A549 (cell line): ENCODE measurements at regions not wholly inside any gene's neighbourhood (a gene's known extent, or its start where the extent isn't known, plus 50 kb on each side); places are given as distances from the start of the nearest gene placed in this dataset.

Experiments used
- CHD2 ChIP-seq: fragments of 150-350 bp; IDR thresholded peaks from 2 replicates; pipeline ENCODE4 v1.6.1; 2014; ENCODE audit warnings: low read length; ENCODE audit not compliant: partially characterized antibody
- EHMT2 ChIP-seq: fragments of 200-600 bp; sonication (generic); IDR thresholded peaks from 2 replicates; pipeline ENCODE4 v1.6.1; 2016; ENCODE audit warnings: antibody characterized with exemption, low read depth, mild to moderate bottlenecking, moderate library complexity
- KDM1A ChIP-seq: fragments of 200-600 bp; sonication (generic); IDR thresholded peaks from 2 replicates; pipeline ENCODE4 v1.6.1; 2016; ENCODE audit warnings: low read depth, mild to moderate bottlenecking
- MAFK ChIP-seq: fragments of 450-650 bp; IDR thresholded peaks from 2 replicates; pipeline ENCODE4 v1.6.1; 2014; ENCODE audit not compliant: partially characterized antibody
- POLR2A ChIP-seq: IDR thresholded peaks from 2 replicates; pipeline ENCODE4 v1.6.1; 2012; ENCODE audit warnings: mild to moderate bottlenecking, low read length
- RAD21 ChIP-seq, 2 experiments: fragments of >200 bp in 1 of 2; sonication (Bioruptor Twin) in 1 of 2; formaldehyde crosslinking in 1 of 2; IDR thresholded peaks in 1 of 2; conservative IDR thresholded peaks in 1 of 2; 2 replicates in 1 of 2; 3 replicates in 1 of 2; pipeline ENCODE4 v1.6.1; 2012 to 2018; ENCODE audit warnings: inconsistent platforms in 1 of 2
- RCOR1 ChIP-seq: fragments of 150-350 bp; IDR thresholded peaks from 2 replicates; pipeline ENCODE4 v1.6.1; 2014; ENCODE audit warnings: antibody characterized with exemption, low read length, low read depth
- RFX5 ChIP-seq: fragments of 450-650 bp; IDR thresholded peaks from 2 replicates; pipeline ENCODE4 v1.7.1; 2014; ENCODE audit warnings: antibody characterized with exemption, mild to moderate bottlenecking, moderate library complexity
- RNF2 ChIP-seq: fragments of 200-600 bp; sonication (generic); IDR thresholded peaks from 2 replicates; pipeline ENCODE4 v1.6.1; 2016; ENCODE audit warnings: low read depth, mild to moderate bottlenecking, antibody characterized with exemption, moderate library complexity, borderline replicate concordance
- SMC3 ChIP-seq: fragments of >200 bp; sonication (Bioruptor Twin); formaldehyde crosslinking; IDR thresholded peaks from 3 replicates; pipeline ENCODE4 v1.6.1; 2018; ENCODE audit warnings: inconsistent platforms
- ZC3H11A ChIP-seq: fragments of 450-650 bp; IDR thresholded peaks from 2 replicates; pipeline ENCODE4 v1.6.1; 2014; ENCODE audit warnings: antibody characterized with exemption, mild to moderate bottlenecking
- TF ChIP-seq, protein P1 (sequence below): IDR thresholded peaks from 2 replicates; pipeline ENCODE4 v1.6.1; 2012
- TF ChIP-seq, protein P2 (sequence below): fragments of >200 bp; sonication (Bioruptor Twin); formaldehyde crosslinking; IDR thresholded peaks from 3 replicates; pipeline ENCODE4 v1.5.1; 2016
- TF ChIP-seq, protein P3 (sequence below): IDR thresholded peaks from 2 replicates; pipeline ENCODE4 v1.6.1; 2012; ENCODE audit warnings: low read depth, borderline replicate concordance

DNA sequence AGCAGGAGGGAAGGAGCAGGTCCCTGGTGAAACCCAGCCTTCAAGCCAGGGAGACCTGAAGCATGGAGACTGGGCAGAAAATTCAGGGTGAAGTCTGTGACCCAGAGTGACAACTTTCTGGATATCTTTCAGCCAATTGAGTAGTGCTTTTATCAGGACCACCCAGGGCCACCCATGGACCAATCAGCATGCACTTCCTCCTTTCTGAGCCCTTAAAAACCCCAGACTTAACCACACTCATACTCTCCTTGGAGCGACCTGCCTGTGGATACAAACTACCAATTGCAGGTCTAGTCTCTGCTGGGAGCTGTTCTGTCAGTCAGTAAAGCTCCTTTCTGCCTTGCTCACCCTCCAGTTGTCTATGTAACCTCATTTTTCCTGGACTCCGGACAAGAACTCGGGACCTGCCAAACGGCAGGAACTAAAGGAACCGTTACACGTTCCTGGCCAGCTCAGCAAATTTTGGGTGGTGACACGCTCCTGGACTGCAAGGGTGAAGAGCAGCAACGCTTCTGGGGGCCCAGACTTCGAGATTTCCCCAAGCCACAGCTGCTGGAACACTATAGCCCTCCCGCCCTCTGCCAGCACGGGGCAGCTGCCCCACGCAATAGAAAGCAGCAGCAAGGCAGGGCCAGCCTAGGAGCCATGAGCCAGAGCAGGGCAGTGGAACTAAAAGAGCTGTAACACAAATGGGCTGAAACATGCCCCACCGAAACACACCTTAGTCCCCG lies 1183.4 kb downstream of the AMY1C start:
- TF ChIP-seq RFX5 (no peak), RNF2 (no peak), RCOR1 (no peak), ZC3H11A (no peak), RAD21 (conservative IDR thresholded peaks at IDR 0.05 in 1 of 2, IDR thresholded peaks at IDR 0.05 in 1 of 2) (no peak), SMC3 (no peak), POLR2A (no peak), MAFK (no peak), CHD2 (no peak), EHMT2 (no peak), KDM1A (no peak)
- TF ChIP-seq, protein P1, sequence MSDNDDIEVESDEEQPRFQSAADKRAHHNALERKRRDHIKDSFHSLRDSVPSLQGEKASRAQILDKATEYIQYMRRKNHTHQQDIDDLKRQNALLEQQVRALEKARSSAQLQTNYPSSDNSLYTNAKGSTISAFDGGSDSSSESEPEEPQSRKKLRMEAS = no peak
- TF ChIP-seq, protein P2, sequence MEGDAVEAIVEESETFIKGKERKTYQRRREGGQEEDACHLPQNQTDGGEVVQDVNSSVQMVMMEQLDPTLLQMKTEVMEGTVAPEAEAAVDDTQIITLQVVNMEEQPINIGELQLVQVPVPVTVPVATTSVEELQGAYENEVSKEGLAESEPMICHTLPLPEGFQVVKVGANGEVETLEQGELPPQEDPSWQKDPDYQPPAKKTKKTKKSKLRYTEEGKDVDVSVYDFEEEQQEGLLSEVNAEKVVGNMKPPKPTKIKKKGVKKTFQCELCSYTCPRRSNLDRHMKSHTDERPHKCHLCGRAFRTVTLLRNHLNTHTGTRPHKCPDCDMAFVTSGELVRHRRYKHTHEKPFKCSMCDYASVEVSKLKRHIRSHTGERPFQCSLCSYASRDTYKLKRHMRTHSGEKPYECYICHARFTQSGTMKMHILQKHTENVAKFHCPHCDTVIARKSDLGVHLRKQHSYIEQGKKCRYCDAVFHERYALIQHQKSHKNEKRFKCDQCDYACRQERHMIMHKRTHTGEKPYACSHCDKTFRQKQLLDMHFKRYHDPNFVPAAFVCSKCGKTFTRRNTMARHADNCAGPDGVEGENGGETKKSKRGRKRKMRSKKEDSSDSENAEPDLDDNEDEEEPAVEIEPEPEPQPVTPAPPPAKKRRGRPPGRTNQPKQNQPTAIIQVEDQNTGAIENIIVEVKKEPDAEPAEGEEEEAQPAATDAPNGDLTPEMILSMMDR = no peak
- TF ChIP-seq, protein P3, sequence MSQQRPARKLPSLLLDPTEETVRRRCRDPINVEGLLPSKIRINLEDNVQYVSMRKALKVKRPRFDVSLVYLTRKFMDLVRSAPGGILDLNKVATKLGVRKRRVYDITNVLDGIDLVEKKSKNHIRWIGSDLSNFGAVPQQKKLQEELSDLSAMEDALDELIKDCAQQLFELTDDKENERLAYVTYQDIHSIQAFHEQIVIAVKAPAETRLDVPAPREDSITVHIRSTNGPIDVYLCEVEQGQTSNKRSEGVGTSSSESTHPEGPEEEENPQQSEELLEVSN = no peak
